Stomach (tissue), 4 donors: ENCODE measurements at regions not wholly inside any gene's neighbourhood (a gene's known extent, or its start where the extent isn't known, plus 50 kb on each side); places are given as distances from the start of the nearest gene placed in this dataset.

ENCODE experiments used
- POLR2A ChIP-seq, 4 donors: fragments of 450-650 bp; IDR thresholded peaks; one replicate each; pipeline ENCODE4 v1.6.1; 2016; ENCODE audit warnings: antibody characterized with exemption in 4 of 4, control low read depth in 2 of 4, mild to moderate bottlenecking in 1 of 4, moderate library complexity in 1 of 4
- TF ChIP-seq, protein P1 (sequence below), 7 experiments: fragments of 450-650 bp in 4 of 7; fragments of 200-600 bp in 3 of 7; sonication (generic) in 3 of 7; IDR thresholded peaks; one replicate each; pipeline ENCODE4 v1.5.1; 2016 to 2019; ENCODE audit warnings: antibody characterized with exemption in 7 of 7, control low read depth in 2 of 7, mild to moderate bottlenecking in 1 of 7

DNA sequence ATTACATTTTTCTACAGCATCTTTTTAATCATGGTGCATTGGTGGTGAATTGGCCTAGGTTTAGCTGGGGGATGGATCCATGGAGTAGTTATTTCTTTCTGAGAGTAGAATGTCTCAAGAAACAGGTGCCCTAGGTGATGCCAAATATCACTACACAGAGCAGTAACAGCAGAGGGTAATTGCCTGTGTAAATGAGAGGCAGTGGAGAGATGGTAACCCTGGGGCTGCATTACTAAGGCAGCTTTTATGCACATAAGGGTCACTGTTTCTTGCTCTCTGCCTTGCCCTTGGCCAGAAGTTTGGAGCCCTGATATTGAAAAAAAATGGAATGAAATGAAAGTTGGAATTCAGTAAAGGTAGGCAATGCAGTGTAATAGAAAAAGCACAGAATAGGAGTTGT is 604.0 kb downstream of the NOVA1 start:
- TF ChIP-seq, protein P1, sequence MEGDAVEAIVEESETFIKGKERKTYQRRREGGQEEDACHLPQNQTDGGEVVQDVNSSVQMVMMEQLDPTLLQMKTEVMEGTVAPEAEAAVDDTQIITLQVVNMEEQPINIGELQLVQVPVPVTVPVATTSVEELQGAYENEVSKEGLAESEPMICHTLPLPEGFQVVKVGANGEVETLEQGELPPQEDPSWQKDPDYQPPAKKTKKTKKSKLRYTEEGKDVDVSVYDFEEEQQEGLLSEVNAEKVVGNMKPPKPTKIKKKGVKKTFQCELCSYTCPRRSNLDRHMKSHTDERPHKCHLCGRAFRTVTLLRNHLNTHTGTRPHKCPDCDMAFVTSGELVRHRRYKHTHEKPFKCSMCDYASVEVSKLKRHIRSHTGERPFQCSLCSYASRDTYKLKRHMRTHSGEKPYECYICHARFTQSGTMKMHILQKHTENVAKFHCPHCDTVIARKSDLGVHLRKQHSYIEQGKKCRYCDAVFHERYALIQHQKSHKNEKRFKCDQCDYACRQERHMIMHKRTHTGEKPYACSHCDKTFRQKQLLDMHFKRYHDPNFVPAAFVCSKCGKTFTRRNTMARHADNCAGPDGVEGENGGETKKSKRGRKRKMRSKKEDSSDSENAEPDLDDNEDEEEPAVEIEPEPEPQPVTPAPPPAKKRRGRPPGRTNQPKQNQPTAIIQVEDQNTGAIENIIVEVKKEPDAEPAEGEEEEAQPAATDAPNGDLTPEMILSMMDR (IDR thresholded peaks at IDR 0.05) = no peak
- TF ChIP-seq POLR2A (IDR thresholded peaks at IDR 0.05) = no peak
